Right kidney (tissue), 1 donor: ENCODE measurements at regions not wholly inside any gene's neighbourhood (a gene's known extent, or its start where the extent isn't known, plus 50 kb on each side); places are given as distances from the start of the nearest gene placed in this dataset.

Source experiments
- DNase-seq: peaks from one replicate; pipeline ENCODE4 v3.0.0-alpha.2; 2016

- peak; percentile 76 for DNase-seq
Measured at GRCh38 chr2:120919771-120920453, 184.2 kb downstream of the GLI2 start.

DNA sequence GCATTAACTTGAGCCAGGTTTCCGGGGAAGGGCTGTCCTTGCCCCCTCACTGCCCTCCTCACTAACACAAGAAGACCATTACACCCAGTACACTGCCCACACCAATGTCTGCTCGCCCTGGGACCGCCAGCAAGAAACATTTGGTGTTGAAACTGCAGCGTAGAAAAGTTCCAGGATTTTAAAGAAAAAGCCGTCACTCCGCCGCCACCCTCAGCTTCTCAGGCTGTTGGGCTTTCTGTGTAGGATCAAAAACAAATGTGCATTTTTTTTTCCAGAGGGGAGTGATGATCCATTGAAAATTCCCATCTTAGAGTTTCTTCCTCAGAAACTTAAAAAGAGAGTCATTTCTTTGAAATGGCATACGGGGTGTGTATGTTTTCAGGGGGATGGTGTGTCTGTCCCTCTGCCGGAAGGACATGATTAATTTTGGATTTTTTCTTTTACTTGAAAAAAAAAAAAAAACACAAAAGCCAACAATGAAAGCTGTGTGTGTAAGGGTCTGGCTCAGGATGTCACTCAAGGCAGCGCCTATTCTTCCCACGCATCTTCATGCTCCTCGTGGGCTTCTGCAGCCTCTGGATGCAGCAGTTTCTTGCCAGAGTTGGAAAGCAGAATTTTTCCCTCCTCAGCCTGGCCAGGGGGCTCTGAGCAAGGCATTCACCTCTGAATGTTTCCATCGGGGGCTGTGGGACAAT lies 184.9 kb downstream of the GLI2 start:
- DNase-seq, result peak; percentile 72

- no peak for DNase-seq
Measured at GRCh38 chr2:120921457-120921856, 185.8 kb downstream of the GLI2 start.

- DNase-seq, result no peak
Measured at GRCh38 chr2:120922571-120923332, 187.1 kb downstream of the GLI2 start.

DNA sequence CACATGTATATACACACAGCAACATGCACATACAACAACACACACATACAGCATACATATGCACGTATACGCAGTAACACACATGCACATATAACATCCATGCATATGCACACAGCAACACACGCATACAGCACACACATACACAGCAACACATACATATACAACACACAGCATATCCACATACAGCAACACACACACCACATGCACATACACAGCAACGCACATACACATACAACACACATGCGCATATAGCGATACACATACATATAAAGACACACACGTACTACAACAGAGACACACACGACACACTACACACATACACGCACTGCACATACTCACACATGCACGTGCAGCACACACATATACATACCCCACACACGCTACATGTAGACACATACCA lies 187.8 kb downstream of the GLI2 start:
- no peak for DNase-seq

GRCh38 chr2:120924924-120925323 lies 189.3 kb downstream of the GLI2 start:
- DNase-seq, result no peak

DNA sequence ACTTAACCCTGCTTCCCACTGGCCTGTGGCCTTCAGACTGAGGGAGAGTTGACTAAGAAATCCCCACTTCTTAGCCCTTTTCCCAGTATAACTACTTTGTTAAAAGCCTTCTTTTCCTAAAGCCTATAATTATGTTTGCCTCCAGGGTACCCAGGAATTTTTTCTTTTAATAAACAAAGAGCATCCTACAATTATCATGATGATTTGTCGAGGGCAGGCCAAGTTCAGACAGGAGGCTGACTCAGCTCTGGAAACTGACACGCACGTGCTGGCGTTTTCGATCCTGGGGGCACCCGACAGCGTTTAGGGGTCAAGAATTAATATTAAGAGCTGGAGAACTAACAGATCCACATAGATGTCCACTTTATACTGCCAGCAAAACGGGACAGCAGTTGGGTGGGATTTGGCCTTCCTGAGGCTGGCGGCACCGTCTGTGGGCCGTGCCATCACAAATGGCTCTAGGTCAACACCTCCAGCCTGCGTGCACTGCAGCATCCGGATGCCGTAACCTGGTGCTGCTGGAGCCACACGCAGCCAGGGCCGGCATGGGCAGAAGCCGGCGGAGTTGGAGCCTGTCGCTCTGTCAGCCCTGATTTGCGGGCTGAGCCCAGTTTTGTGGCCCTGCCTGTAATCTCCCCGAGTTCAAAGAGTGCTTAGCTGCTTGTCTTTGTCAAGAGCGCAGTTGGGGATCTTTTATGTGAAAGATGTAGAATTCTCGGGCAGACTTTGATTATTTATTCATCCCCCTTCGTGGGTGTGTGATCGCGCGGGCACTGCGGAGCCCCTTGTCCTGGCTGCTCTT lies 191.0 kb downstream of the GLI2 start:
- DNase-seq, result no peak

GRCh38 chr2:120927265-120927628 lies 191.6 kb downstream of the GLI2 start:
- no peak for DNase-seq

GRCh38 chr2:120929829-120930228 lies 194.2 kb downstream of the GLI2 start:
- no peak for DNase-seq

GRCh38 chr2:120930236-120930635 lies 194.6 kb downstream of the GLI2 start:
- DNase-seq, result no peak

DNA sequence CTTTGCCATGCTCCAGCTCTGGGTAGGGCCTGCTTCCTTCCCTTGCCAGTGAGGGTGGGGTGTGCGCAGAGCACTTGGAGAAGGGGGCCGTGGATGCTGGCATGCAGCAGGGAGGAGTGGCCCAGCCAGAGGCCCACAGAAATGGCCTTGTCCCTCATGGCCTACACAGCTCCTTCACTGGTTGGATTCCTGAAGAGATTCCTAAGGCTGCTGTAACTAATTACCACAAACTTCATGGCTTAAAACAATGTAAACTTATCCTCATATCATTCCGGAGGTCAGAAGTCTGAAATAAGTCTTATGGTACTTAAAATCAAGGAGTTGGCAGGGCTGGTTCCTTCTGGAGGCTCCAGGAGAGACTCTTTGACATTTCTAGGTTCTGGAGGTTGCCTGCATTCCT lies 195.2 kb downstream of the GLI2 start:
- DNase-seq, result no peak

- no peak for DNase-seq
Measured at GRCh38 chr2:120932472-120932871, 196.8 kb downstream of the GLI2 start.

GRCh38 chr2:120932881-120933280 lies 197.2 kb downstream of the GLI2 start:
- DNase-seq, result no peak

- no peak for DNase-seq
Measured at GRCh38 chr2:120933693-120934573, 198.3 kb downstream of the GLI2 start.

GRCh38 chr2:120934574-120935338 lies 199.1 kb downstream of the GLI2 start:
- no peak for DNase-seq

- no peak for DNase-seq
Measured at GRCh38 chr2:120935339-120936313, 200.0 kb downstream of the GLI2 start.

DNA sequence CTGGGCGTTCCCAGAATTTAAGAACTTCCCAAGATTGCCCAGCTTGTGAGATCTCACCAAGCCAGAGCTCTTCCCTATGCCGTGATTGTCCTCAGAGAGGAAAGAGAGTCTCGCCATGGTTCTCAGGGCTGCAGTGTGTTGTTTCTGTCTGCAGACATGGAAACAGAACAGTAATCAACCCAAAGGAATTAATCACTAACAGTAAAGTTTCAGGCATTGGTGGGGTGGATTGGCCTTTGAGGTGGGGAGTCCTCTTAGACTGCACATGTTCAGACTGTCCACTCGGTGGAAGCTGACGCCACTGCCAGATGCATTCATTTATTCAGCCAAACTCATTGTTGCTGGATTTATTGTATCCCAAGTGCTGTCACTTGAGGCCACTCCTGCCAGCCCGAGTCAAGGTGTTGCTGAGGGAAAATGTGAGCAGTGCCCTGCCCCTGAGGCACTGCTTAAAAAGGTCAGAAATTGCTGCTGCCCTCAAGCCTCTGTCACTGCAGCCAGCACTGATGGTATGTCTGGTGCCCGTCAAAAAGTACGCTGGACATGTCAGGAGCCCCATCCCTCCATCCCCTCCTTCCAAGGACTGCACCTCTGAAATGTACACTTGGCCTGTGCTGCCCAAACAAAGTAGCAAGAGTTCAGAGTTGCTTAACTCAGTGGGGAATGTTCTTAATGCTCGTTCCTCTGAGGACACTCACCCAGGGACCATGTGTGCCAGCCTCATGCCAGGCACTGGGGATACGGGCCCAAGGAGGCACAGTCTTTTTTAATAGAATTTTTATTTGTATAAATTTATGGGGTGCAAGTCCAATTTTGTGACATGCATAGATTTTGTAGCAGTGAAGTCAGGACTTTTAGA lies 201.0 kb downstream of the GLI2 start:
- no peak for DNase-seq

- no peak for DNase-seq
Measured at GRCh38 chr2:120937686-120938044, 202.0 kb downstream of the GLI2 start.
